Keratinocyte (primary cell): ENCODE measurements at regions not wholly inside any gene's neighbourhood (a gene's known extent, or its start where the extent isn't known, plus 50 kb on each side); places are given as distances from the start of the nearest gene placed in this dataset.

Source experiments
- DNase-seq: peaks from one replicate; pipeline ENCODE4 v3.0.0-alpha.2; 2011; ENCODE audit warnings: low read depth, missing footprints, low spot score
- FAIRE-seq: peaks from 2 replicates; lab custom pipeline; 2011; peaks lifted over from hg19 to GRCh38; lab: Jason Lieb, UNC
- H2AFZ ChIP-seq: 2 replicates; pipeline ENCODE4 v1.6.0; 2012; ENCODE audit warnings: low read length, control low read depth, inconsistent platforms; ENCODE audit not compliant: control insufficient read depth
- H3K27ac ChIP-seq: 2 replicates; pipeline ENCODE4 v1.5.1; 2011; ENCODE audit warnings: low read length; ENCODE audit not compliant: control insufficient read depth, insufficient read depth
- H3K27me3 ChIP-seq: 3 replicates; pipeline ENCODE4 v1.6.0; 2011; ENCODE audit warnings: low read length; ENCODE audit not compliant: control insufficient read depth, insufficient read depth; ENCODE audit errors: extremely low read depth
- H3K36me3 ChIP-seq, 2 experiments: 2 replicates in 1 of 2; 3 replicates in 1 of 2; pipeline ENCODE4 v1.5.1; 2011; ENCODE audit warnings: low read length in 2 of 2, mild to moderate bottlenecking in 1 of 2; ENCODE audit not compliant: control insufficient read depth in 2 of 2, insufficient read depth in 2 of 2; ENCODE audit errors: extremely low read depth in 1 of 2
- H3K4me1 ChIP-seq: 3 replicates; pipeline ENCODE4 v1.5.1; 2011; ENCODE audit warnings: low read length; ENCODE audit not compliant: control insufficient read depth, insufficient read depth; ENCODE audit errors: extremely low read depth
- H3K4me2 ChIP-seq: 3 replicates; pipeline ENCODE4 v1.6.0; 2011; ENCODE audit warnings: low read depth, low read length; ENCODE audit not compliant: control insufficient read depth, insufficient read depth; ENCODE audit errors: extremely low read depth
- H3K4me3 ChIP-seq, 3 experiments: fragments of 200-600 bp in 1 of 3; sonication (generic) in 1 of 3; 2 replicates in 2 of 3; 3 replicates in 1 of 3; pipeline ENCODE4 v1.5.1; 2011 to 2016; ENCODE audit warnings: low read length in 3 of 3, mild to moderate bottlenecking in 3 of 3, control low read depth in 2 of 3, inconsistent platforms in 1 of 3, low read depth in 1 of 3, mixed read lengths in 1 of 3, mixed run types in 1 of 3, moderate library complexity in 1 of 3; ENCODE audit not compliant: control insufficient read depth in 2 of 3, insufficient read depth in 2 of 3; ENCODE audit errors: extremely low read depth in 1 of 3
- H3K79me2 ChIP-seq: 2 replicates; pipeline ENCODE4 v1.6.0; 2012; ENCODE audit warnings: low read length; ENCODE audit not compliant: control insufficient read depth, insufficient read depth
- H3K9ac ChIP-seq: 3 replicates; pipeline ENCODE4 v1.6.0; 2011; ENCODE audit warnings: low read length; ENCODE audit not compliant: control insufficient read depth, insufficient read depth; ENCODE audit errors: extremely low read depth
- H3K9me1 ChIP-seq: 3 replicates; pipeline ENCODE4 v1.6.0; 2011; ENCODE audit warnings: low read length; ENCODE audit not compliant: control insufficient read depth, insufficient read depth; ENCODE audit errors: extremely low read depth
- H3K9me3 ChIP-seq: 2 replicates; pipeline ENCODE4 v1.5.1; 2012; ENCODE audit warnings: low read depth, low read length; ENCODE audit not compliant: control insufficient read depth
- H4K20me1 ChIP-seq: 3 replicates; pipeline ENCODE4 v1.6.0; 2011; ENCODE audit warnings: low read length; ENCODE audit not compliant: control insufficient read depth, insufficient read depth; ENCODE audit errors: extremely low read depth
- EZH2 ChIP-seq: IDR thresholded peaks from one replicate; pipeline ENCODE4 v1.6.1; 2012; ENCODE audit warnings: inconsistent platforms, mild to moderate bottlenecking, low read length, moderate library complexity
- dilution Hi-C: fragments of 300-500 bp; cut with MboI; formaldehyde crosslinking; loops from one replicate; pipeline ENCODE4 v1.7.0; 2020; ENCODE audit warnings: low sequenced_read_pairs; ENCODE audit not compliant: extremely low pct_ligation_motif_present
- TF ChIP-seq, protein P1 (sequence below), 3 experiments: IDR thresholded peaks in 1 of 3; conservative IDR thresholded peaks in 1 of 3; optimal IDR thresholded peaks in 1 of 3; 2 replicates in 2 of 3; 3 replicates in 1 of 3; pipeline versions ENCODE3 to v1.5.1; 2011; ENCODE audit warnings: low read length in 3 of 3, mild to moderate bottlenecking in 3 of 3, moderate library complexity in 2 of 3, control low read depth in 1 of 3, inconsistent platforms in 1 of 3; ENCODE audit not compliant: insufficient read depth in 2 of 3; ENCODE audit errors: extremely low read depth in 1 of 3

DNA sequence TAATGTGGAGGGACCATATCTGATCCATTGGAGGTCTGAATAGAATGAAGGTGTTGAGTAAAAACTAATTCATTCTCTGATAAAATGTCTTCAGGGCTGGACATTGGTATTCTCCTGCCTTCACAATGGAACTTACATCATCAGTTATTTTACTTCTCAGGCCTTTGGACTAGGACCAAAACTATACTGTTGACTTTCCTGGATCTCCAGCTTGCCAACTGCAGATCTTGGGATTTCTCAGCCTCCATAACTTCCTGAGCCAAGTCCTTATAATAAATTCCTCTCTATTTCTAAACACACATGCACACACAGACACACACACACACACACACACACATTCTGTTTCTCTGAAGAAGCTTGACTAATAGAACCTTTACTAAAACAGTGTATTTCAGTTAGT is 1858.6 kb upstream of the ADGRL3 start:
- FAIRE-seq (no peak), DNase-seq (no peak)
- H3K9ac ChIP-seq: no peak overlapping the region
- H3K9me1 ChIP-seq: no peaks in the 10 kb centered on the region
- no peaks in the 10 kb centered on the region for H3K4me1 ChIP-seq
- H3K36me3 ChIP-seq: no peaks in the 10 kb centered on the region
- no peaks in the 10 kb centered on the region for H3K9me3 ChIP-seq
- dilution Hi-C loops: no loop called here
- no peak overlapping the region for H3K4me3 ChIP-seq
- H2AFZ ChIP-seq: no peak overlapping the region
- TF ChIP-seq, protein P1, sequence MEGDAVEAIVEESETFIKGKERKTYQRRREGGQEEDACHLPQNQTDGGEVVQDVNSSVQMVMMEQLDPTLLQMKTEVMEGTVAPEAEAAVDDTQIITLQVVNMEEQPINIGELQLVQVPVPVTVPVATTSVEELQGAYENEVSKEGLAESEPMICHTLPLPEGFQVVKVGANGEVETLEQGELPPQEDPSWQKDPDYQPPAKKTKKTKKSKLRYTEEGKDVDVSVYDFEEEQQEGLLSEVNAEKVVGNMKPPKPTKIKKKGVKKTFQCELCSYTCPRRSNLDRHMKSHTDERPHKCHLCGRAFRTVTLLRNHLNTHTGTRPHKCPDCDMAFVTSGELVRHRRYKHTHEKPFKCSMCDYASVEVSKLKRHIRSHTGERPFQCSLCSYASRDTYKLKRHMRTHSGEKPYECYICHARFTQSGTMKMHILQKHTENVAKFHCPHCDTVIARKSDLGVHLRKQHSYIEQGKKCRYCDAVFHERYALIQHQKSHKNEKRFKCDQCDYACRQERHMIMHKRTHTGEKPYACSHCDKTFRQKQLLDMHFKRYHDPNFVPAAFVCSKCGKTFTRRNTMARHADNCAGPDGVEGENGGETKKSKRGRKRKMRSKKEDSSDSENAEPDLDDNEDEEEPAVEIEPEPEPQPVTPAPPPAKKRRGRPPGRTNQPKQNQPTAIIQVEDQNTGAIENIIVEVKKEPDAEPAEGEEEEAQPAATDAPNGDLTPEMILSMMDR (optimal IDR thresholded peaks at IDR 0.05 in 1 of 3, IDR thresholded peaks at IDR 0.05 in 1 of 3, conservative IDR thresholded peaks at IDR 0.05 in 1 of 3; ENCODE audit: extremely low read depth in 1 of 3, insufficient read depth in 2 of 3, low read length in 3 of 3): no peak
- TF ChIP-seq EZH2: no peak
- H3K79me2 ChIP-seq: no peaks in the 10 kb centered on the region
- no peaks in the 10 kb centered on the region for H3K27me3 ChIP-seq
- no peak overlapping the region for H3K27ac ChIP-seq
- no peaks in the 10 kb centered on the region for H4K20me1 ChIP-seq
- no peak overlapping the region for H3K4me2 ChIP-seq

DNA sequence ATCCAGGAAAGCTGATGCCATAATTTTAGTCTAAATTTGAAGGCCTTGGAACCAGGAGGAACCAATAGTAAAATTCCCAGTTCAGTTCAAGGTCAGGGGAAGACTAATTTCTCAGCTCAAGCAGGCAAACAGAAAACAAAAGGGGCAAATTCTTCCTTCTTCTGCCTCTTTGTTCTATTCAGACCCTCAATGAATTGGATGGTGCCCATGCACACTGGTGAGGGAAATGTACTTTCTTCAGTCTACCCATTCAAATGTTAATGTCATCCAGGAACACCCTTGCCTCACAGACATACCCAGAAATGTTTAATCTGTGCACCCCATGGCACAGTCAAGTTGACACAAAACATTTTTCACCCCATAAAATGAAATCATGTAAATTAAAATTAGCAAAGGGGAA is 1851.2 kb upstream of the ADGRL3 start:
- H4K20me1 ChIP-seq: no peaks in the 10 kb centered on the region
- no peak overlapping the region for H3K4me3 ChIP-seq
- H3K27ac ChIP-seq: no peak overlapping the region
- no peaks in the 10 kb centered on the region for H3K79me2 ChIP-seq
- no peak overlapping the region for H3K9ac ChIP-seq
- H3K4me2 ChIP-seq: no peak overlapping the region
- no peaks in the 10 kb centered on the region for H3K27me3 ChIP-seq
- dilution Hi-C loops: no loop called here
- no peak for DNase-seq
- no peak for FAIRE-seq
- H3K9me1 ChIP-seq: no peaks in the 10 kb centered on the region
- H2AFZ ChIP-seq: no peak overlapping the region
- TF ChIP-seq, protein P1 (optimal IDR thresholded peaks at IDR 0.05 in 1 of 3, IDR thresholded peaks at IDR 0.05 in 1 of 3, conservative IDR thresholded peaks at IDR 0.05 in 1 of 3; ENCODE audit: extremely low read depth in 1 of 3, insufficient read depth in 2 of 3, low read length in 3 of 3): no peak
- no peak for TF ChIP-seq EZH2
- H3K9me3 ChIP-seq: no peaks in the 10 kb centered on the region
- no peaks in the 10 kb centered on the region for H3K4me1 ChIP-seq
- no peaks in the 10 kb centered on the region for H3K36me3 ChIP-seq
